GM23338 (cell line): ENCODE measurements at regions not wholly inside any gene's neighbourhood (a gene's known extent, or its start where the extent isn't known, plus 50 kb on each side); places are given as distances from the start of the nearest gene placed in this dataset.
"Not testable (repeated sequence)": the region's sequence is repeated elsewhere in the genome, so short reads cannot be mapped to it uniquely, and the experiment has no call there.

Source experiments
- ATAC-seq: fragments of 200-7000 bp; cut with Tn5 transposase; 3 replicates; pipeline ENCODE4 v1.9.1; 2020
- DNase-seq: peaks from one replicate; pipeline ENCODE4 v3.0.0-alpha.2; 2015; ENCODE audit warnings: low spot score
- H2AFZ ChIP-seq: fragments of 200-600 bp; sonication (generic); 2 replicates; pipeline ENCODE4 v1.8.0; 2016; ENCODE audit warnings: antibody characterized with exemption, mild to moderate bottlenecking, moderate library complexity
- H3F3A ChIP-seq: fragments of 200-600 bp; sonication (generic); replicated peaks from 2 replicates; pipeline ENCODE4 v1.8.0; 2017; ENCODE audit warnings: antibody characterized with exemption, mixed run types, low read depth
- H3K27ac ChIP-seq: fragments of 200-600 bp; sonication (generic); 2 replicates; pipeline ENCODE4 v1.6.1; 2016; ENCODE audit warnings: low read depth
- H3K27me3 ChIP-seq: fragments of 200-600 bp; sonication (generic); 2 replicates; pipeline ENCODE4 v1.8.0; 2016; ENCODE audit warnings: mild to moderate bottlenecking, mixed run types, moderate library complexity; ENCODE audit not compliant: insufficient read depth
- H3K36me3 ChIP-seq: fragments of 200-600 bp; sonication (generic); 2 replicates; pipeline ENCODE4 v1.8.0; 2016; ENCODE audit warnings: mild to moderate bottlenecking; ENCODE audit not compliant: insufficient read depth
- H3K4me1 ChIP-seq: fragments of 200-600 bp; sonication (generic); 2 replicates; pipeline ENCODE4 v1.8.0; 2016; ENCODE audit warnings: mild to moderate bottlenecking, moderate library complexity; ENCODE audit not compliant: insufficient read depth
- H3K4me2 ChIP-seq: fragments of 200-600 bp; sonication (generic); 2 replicates; pipeline ENCODE4 v1.7.1; 2017; ENCODE audit warnings: mixed run types
- H3K4me3 ChIP-seq: fragments of 200-600 bp; sonication (generic); 2 replicates; pipeline ENCODE4 v1.6.1; 2016; ENCODE audit warnings: mixed run types
- H3K79me2 ChIP-seq: fragments of 200-600 bp; sonication (generic); replicated peaks from 2 replicates; pipeline ENCODE4 v1.8.0; 2017; ENCODE audit warnings: mild to moderate bottlenecking; ENCODE audit not compliant: insufficient read depth
- H3K9me2 ChIP-seq: fragments of 200-600 bp; sonication (generic); 2 replicates; pipeline ENCODE4 v1.8.0; 2017; ENCODE audit not compliant: insufficient read depth
- H4K20me1 ChIP-seq: fragments of 200-600 bp; sonication (generic); replicated peaks from 2 replicates; pipeline ENCODE4 v1.8.0; 2017; ENCODE audit warnings: mild to moderate bottlenecking; ENCODE audit not compliant: insufficient read depth
- H3K27ac Mint-ChIP-seq: 2 replicates; pipeline ENCODE4 v1.8.0; 2020; ENCODE audit warnings: inconsistent platforms, mild to moderate bottlenecking, moderate library complexity, mixed read lengths
- H3K27me3 Mint-ChIP-seq: 3 replicates; pipeline ENCODE4 v1.8.0; 2022; ENCODE audit warnings: low read depth, mild to moderate bottlenecking, moderate library complexity, mixed read lengths, inconsistent platforms; ENCODE audit not compliant: insufficient read depth, poor library complexity
- H3K36me3 Mint-ChIP-seq: 3 replicates; pipeline ENCODE4 v1.8.0; 2021; ENCODE audit warnings: low read depth, mild to moderate bottlenecking, inconsistent platforms, moderate library complexity, mixed read lengths
- H3K4me1 Mint-ChIP-seq: 3 replicates; pipeline ENCODE4 v1.8.0; 2020; ENCODE audit warnings: mild to moderate bottlenecking, inconsistent platforms, mixed read lengths
- H3K4me3 Mint-ChIP-seq: 3 replicates; pipeline ENCODE4 v1.8.0; 2021; ENCODE audit warnings: moderate library complexity, mild to moderate bottlenecking, inconsistent platforms, mixed read lengths
- H3K9me3 Mint-ChIP-seq: 3 replicates; pipeline ENCODE4 v1.8.0; 2020; ENCODE audit warnings: moderate library complexity, mild to moderate bottlenecking, inconsistent platforms, mixed read lengths
- CREB1 ChIP-seq: fragments of 250-450 bp; sonication (Bioruptor Pico); IDR thresholded peaks from 2 replicates; pipeline ENCODE4 v1.5.0; 2020; ENCODE audit warnings: low read depth, mild to moderate bottlenecking, moderate library complexity
- CTCF ChIP-seq, 2 experiments: fragments of 200-600 bp in 1 of 2; sonication (generic) in 1 of 2; conservative IDR thresholded peaks; 2 replicates each; pipeline versions ENCODE4 v1.5.1 to v1.6.1; 2016 to 2017; ENCODE audit warnings: antibody characterized with exemption in 2 of 2, low read depth in 2 of 2, mild to moderate bottlenecking in 2 of 2, moderate library complexity in 1 of 2
- EZH2 ChIP-seq: fragments of 200-600 bp; sonication (generic); IDR thresholded peaks from one replicate; pipeline ENCODE4 v1.8.0; 2017; ENCODE audit warnings: antibody characterized with exemption, mild to moderate bottlenecking, low read depth; ENCODE audit not compliant: unreplicated experiment
- EZH2phosphoT487 ChIP-seq: fragments of 200-600 bp; sonication (generic); IDR thresholded peaks from one replicate; pipeline ENCODE4 v1.8.1; 2018; ENCODE audit warnings: antibody characterized with exemption; ENCODE audit not compliant: unreplicated experiment
- JUNB ChIP-seq: IDR thresholded peaks from one replicate; pipeline ENCODE4 v1.6.1; 2016; ENCODE audit warnings: antibody characterized with exemption; ENCODE audit not compliant: unreplicated experiment
- NANOG ChIP-seq: IDR thresholded peaks from 2 replicates; pipeline ENCODE4 v1.6.1; 2016; ENCODE audit warnings: antibody characterized with exemption, borderline replicate concordance
- POLR2AphosphoS5 ChIP-seq: IDR thresholded peaks from 2 replicates; pipeline ENCODE4 v1.6.1; 2016; ENCODE audit warnings: antibody characterized with exemption, low read depth
- REST ChIP-seq: IDR thresholded peaks from one replicate; pipeline ENCODE4 v1.6.1; 2018; ENCODE audit warnings: antibody characterized with exemption; ENCODE audit not compliant: unreplicated experiment
- STAT1 ChIP-seq: IDR thresholded peaks from one replicate; pipeline ENCODE4 v1.6.1; 2016; ENCODE audit warnings: antibody characterized with exemption; ENCODE audit not compliant: unreplicated experiment
- ZNF331 ChIP-seq: fragments of 250-450 bp; sonication (Bioruptor Pico); IDR thresholded peaks from 2 replicates; pipeline ENCODE4 v1.5.0; 2020; ENCODE audit warnings: low read depth, mild to moderate bottlenecking, moderate library complexity
- ZNF462 ChIP-seq: fragments of 250-450 bp; sonication (Bioruptor Pico); IDR thresholded peaks from 2 replicates; pipeline ENCODE4 v1.5.0; 2020; ENCODE audit warnings: mild to moderate bottlenecking, moderate library complexity

- H3K36me3 Mint-ChIP-seq, H3K36me3 ChIP-seq, H3K4me2 ChIP-seq, H3K27ac Mint-ChIP-seq, H3K27ac ChIP-seq, H3K79me2 ChIP-seq, H2AFZ ChIP-seq, H3F3A ChIP-seq, H3K4me3 ChIP-seq, ATAC-seq, H3K4me3 Mint-ChIP-seq, H3K27me3 Mint-ChIP-seq, H3K9me2 ChIP-seq, H3K9me3 Mint-ChIP-seq, H3K27me3 ChIP-seq, H4K20me1 ChIP-seq, DNase-seq: not testable (repeated sequence)
- H3K4me1 ChIP-seq = peaks cover 15% of the 10 kb centered on the region
- H3K4me1 Mint-ChIP-seq = peaks cover 16% of the 10 kb centered on the region
Measured at GRCh38 chr20:1742049-1742434, 84.5 kb upstream of the SIRPG start.

- ATAC-seq (no peak), DNase-seq (no peak)
- no peaks in the 10 kb centered on the region for H3K36me3 ChIP-seq
- H3K27me3 Mint-ChIP-seq = peaks cover 6% of the 10 kb centered on the region
- H4K20me1 ChIP-seq = no peaks in the 10 kb centered on the region
- no peaks in the 10 kb centered on the region for H3K36me3 Mint-ChIP-seq
- peaks cover 16% of the 10 kb centered on the region for H3K4me1 Mint-ChIP-seq
- no peak overlapping the region for H3K4me3 ChIP-seq
- no peaks in the 10 kb centered on the region for H3K27me3 ChIP-seq
- no peak overlapping the region for H2AFZ ChIP-seq
- no peak overlapping the region for H3K4me3 Mint-ChIP-seq
- peaks cover 15% of the 10 kb centered on the region for H3K4me1 ChIP-seq
- no peak overlapping the region for H3K27ac Mint-ChIP-seq
- no peaks in the 10 kb centered on the region for H3F3A ChIP-seq
- H3K4me2 ChIP-seq = no peak overlapping the region
- no peak overlapping the region for H3K27ac ChIP-seq
- H3K9me2 ChIP-seq = no peaks in the 10 kb centered on the region
- H3K9me3 Mint-ChIP-seq = no peaks in the 10 kb centered on the region; the same call in 2 of the 3 replicates
- no peaks in the 10 kb centered on the region for H3K79me2 ChIP-seq
- TF ChIP-seq JUNB = no peak
- no peak for TF ChIP-seq STAT1
- TF ChIP-seq EZH2 = no peak
- no peak for TF ChIP-seq CREB1 (CRISPR knock-in tag)
- TF ChIP-seq REST = no peak
- TF ChIP-seq ZNF462 = no peak
- TF ChIP-seq ZNF331 (CRISPR knock-in tag) = no peak
- no peak for TF ChIP-seq POLR2AphosphoS5
- TF ChIP-seq NANOG = no peak
- no peak for TF ChIP-seq EZH2phosphoT487
- TF ChIP-seq CTCF (conservative IDR thresholded peaks at IDR 0.05; ENCODE audit: low read depth in 2 of 2) = no peak
Measured at GRCh38 chr20:1741309-1742048, 83.9 kb upstream of the SIRPG start.
